ENCODE measurements at regions not wholly inside any gene's neighbourhood (a gene's known extent, or its start where the extent isn't known, plus 50 kb on each side); places are given as distances from the start of the nearest gene placed in this dataset.

DNA sequence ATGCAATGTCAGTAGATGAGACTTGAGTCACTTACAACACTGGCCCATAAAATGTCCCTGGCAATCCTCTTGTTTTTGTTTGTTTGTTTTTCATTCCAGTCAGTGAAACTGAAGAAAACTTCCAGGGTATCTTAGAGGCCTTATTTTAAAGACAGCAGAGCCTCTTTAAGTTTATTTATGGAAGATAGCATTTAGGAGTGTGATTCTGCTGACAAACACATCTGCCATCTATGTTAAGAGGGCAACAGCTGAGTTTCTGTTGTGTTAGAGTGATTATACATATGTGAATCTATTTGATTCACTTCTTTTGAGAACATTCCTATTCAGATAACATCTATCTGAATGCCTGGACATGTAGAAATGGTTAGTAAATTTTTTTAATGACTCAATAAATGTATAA, 812.6 kb downstream of the TENT5A start:
- DNase-seq (ENCODE audit: extremely low read depth, insufficient read length): no peak
- TF ChIP-seq, protein P1, sequence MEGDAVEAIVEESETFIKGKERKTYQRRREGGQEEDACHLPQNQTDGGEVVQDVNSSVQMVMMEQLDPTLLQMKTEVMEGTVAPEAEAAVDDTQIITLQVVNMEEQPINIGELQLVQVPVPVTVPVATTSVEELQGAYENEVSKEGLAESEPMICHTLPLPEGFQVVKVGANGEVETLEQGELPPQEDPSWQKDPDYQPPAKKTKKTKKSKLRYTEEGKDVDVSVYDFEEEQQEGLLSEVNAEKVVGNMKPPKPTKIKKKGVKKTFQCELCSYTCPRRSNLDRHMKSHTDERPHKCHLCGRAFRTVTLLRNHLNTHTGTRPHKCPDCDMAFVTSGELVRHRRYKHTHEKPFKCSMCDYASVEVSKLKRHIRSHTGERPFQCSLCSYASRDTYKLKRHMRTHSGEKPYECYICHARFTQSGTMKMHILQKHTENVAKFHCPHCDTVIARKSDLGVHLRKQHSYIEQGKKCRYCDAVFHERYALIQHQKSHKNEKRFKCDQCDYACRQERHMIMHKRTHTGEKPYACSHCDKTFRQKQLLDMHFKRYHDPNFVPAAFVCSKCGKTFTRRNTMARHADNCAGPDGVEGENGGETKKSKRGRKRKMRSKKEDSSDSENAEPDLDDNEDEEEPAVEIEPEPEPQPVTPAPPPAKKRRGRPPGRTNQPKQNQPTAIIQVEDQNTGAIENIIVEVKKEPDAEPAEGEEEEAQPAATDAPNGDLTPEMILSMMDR (IDR thresholded peaks at IDR 0.05; ENCODE audit: insufficient read depth, low read length, poor library complexity, severe bottlenecking): no peak
- H3K36me3 ChIP-seq (ENCODE audit: control insufficient read depth, insufficient read depth, low read length): no peaks in the 10 kb centered on the region
- no peak overlapping the region for H3K4me3 ChIP-seq (replicated peaks; ENCODE audit: low read depth, low read length)
- H3K27me3 ChIP-seq (replicated peaks; ENCODE audit: control insufficient read depth, insufficient read depth, low read length): no peaks in the 10 kb centered on the region

DNA sequence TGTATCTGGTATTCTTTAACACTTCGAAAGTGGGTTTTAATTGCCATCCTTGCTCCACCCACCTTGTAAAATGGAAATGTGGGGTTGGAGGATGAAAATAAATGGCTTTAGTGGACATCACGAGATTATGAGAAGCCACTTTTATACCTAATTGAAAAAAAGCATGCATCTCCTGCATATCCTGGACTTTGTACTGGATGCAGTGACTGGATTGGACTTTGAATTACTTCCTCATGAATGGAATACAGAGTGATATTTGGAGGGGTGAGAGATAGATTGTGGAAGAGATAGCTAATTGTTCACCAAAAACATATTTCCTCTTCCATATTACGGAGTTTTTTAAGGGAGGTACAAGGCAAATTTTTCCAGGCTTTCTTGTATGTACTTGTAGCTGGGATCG, 813.0 kb downstream of the TENT5A start:
- no peaks in the 10 kb centered on the region for H3K36me3 ChIP-seq (ENCODE audit: control insufficient read depth, insufficient read depth, low read length)
- no peaks in the 10 kb centered on the region for H3K27me3 ChIP-seq (replicated peaks; ENCODE audit: control insufficient read depth, insufficient read depth, low read length)
- H3K4me3 ChIP-seq (replicated peaks; ENCODE audit: low read depth, low read length): no peak overlapping the region
- TF ChIP-seq, protein P1 (IDR thresholded peaks at IDR 0.05; ENCODE audit: insufficient read depth, low read length, poor library complexity, severe bottlenecking): no peak
- DNase-seq (ENCODE audit: extremely low read depth, insufficient read length): no peak

- Histone ChIP-seq H3K27me3 (replicated peaks; ENCODE audit: control insufficient read depth, insufficient read depth, low read length) (no peaks in the 10 kb centered on the region), H3K36me3 (ENCODE audit: control insufficient read depth, insufficient read depth, low read length) (no peaks in the 10 kb centered on the region), H3K4me3 (replicated peaks; ENCODE audit: low read depth, low read length) (no peak overlapping the region)
- no peak for DNase-seq (ENCODE audit: extremely low read depth, insufficient read length)
- TF ChIP-seq, protein P1 (IDR thresholded peaks at IDR 0.05; ENCODE audit: insufficient read depth, low read length, poor library complexity, severe bottlenecking): no peak
These were observed 814.4 kb downstream of the TENT5A start for GRCh38 chr6:80938131-80938530.

- Histone ChIP-seq H3K36me3 (ENCODE audit: control insufficient read depth, insufficient read depth, low read length) (no peaks in the 10 kb centered on the region), H3K27me3 (replicated peaks; ENCODE audit: control insufficient read depth, insufficient read depth, low read length) (no peaks in the 10 kb centered on the region), H3K4me3 (replicated peaks; ENCODE audit: low read depth, low read length) (no peak overlapping the region)
- TF ChIP-seq, protein P1 (IDR thresholded peaks at IDR 0.05; ENCODE audit: insufficient read depth, low read length, poor library complexity, severe bottlenecking): no peak
- no peak for DNase-seq (ENCODE audit: extremely low read depth, insufficient read length)
These were observed 820.1 kb downstream of the TENT5A start for GRCh38 chr6:80932359-80932758.

DNA sequence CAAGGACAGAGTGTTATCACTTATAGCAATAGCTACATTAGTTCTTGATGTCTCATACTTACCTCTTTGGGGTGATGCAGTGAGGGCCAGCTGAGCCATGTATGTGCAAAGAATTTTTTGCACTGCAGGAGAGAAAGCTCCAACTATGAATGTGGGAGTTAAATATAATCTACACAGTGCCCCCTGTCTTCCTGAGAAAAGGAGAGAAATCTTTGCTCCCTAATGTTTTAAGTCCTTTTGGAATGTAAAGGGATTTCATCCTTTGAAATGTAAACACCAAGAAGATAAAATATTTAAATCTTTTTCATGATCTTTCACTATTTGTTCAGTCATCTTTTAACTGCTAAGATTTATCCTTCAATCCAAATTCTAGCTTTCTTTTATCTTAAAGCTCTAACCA, 822.1 kb downstream of the TENT5A start:
- Histone ChIP-seq H3K4me3 (replicated peaks; ENCODE audit: low read depth, low read length) (no peak overlapping the region), H3K36me3 (ENCODE audit: control insufficient read depth, insufficient read depth, low read length) (no peaks in the 10 kb centered on the region), H3K27me3 (replicated peaks; ENCODE audit: control insufficient read depth, insufficient read depth, low read length) (no peaks in the 10 kb centered on the region)
- DNase-seq (ENCODE audit: extremely low read depth, insufficient read length): no peak
- TF ChIP-seq, protein P1 (IDR thresholded peaks at IDR 0.05; ENCODE audit: insufficient read depth, low read length, poor library complexity, severe bottlenecking): no peak

- no peak for DNase-seq (ENCODE audit: extremely low read depth, insufficient read length)
- TF ChIP-seq, protein P1 (IDR thresholded peaks at IDR 0.05; ENCODE audit: insufficient read depth, low read length, poor library complexity, severe bottlenecking): no peak
- no peaks in the 10 kb centered on the region for H3K36me3 ChIP-seq (ENCODE audit: control insufficient read depth, insufficient read depth, low read length)
- H3K27me3 ChIP-seq (replicated peaks; ENCODE audit: control insufficient read depth, insufficient read depth, low read length): no peaks in the 10 kb centered on the region
- no peak overlapping the region for H3K4me3 ChIP-seq (replicated peaks; ENCODE audit: low read depth, low read length)
These were observed 817.3 kb downstream of the BCKDHB start for GRCh38 chr6:80923816-80924215.
